GM12865 (cell line): ENCODE measurements at regions not wholly inside any gene's neighbourhood (a gene's known extent, or its start where the extent isn't known, plus 50 kb on each side); places are given as distances from the start of the nearest gene placed in this dataset.

Experiments
- DNase-seq: peaks from one replicate; pipeline ENCODE4 v3.0.0; 2010; ENCODE audit warnings: low read depth
- H3K4me3 ChIP-seq: 2 replicates; pipeline ENCODE4 v1.5.1; 2011; ENCODE audit warnings: mild to moderate bottlenecking, low read depth, low read length, control low read depth
- CTCF ChIP-seq: IDR thresholded peaks from 2 replicates; pipeline ENCODE4 v1.5.1; 2011; ENCODE audit warnings: low read length, control low read depth, low read depth, inconsistent platforms; ENCODE audit not compliant: insufficient read depth; ENCODE audit errors: missing control alignments

- no peak for TF ChIP-seq CTCF
- H3K4me3 ChIP-seq, result no peak overlapping the region
- DNase-seq, result no peak
Observed at GRCh38 chr5:111645303-111645838, 111.6 kb downstream of the NREP start.

GRCh38 chr5:111643499-111643898, 113.5 kb downstream of the NREP start:
- no peak for DNase-seq
- no peak overlapping the region for H3K4me3 ChIP-seq
- no peak for TF ChIP-seq CTCF

- H3K4me3 ChIP-seq, result no peak overlapping the region
- DNase-seq, result no peak
- TF ChIP-seq CTCF, result no peak
Observed at GRCh38 chr5:111641533-111642233, 115.3 kb downstream of the NREP start.

GRCh38 chr5:111639912-111640311, 117.1 kb downstream of the NREP start:
- no peak overlapping the region for H3K4me3 ChIP-seq
- no peak for TF ChIP-seq CTCF
- no peak for DNase-seq

GRCh38 chr5:111636736-111637135, 120.3 kb downstream of the NREP start:
- DNase-seq, result no peak
- no peak overlapping the region for H3K4me3 ChIP-seq
- no peak for TF ChIP-seq CTCF

- no peak overlapping the region for H3K4me3 ChIP-seq
- DNase-seq, result no peak
Observed at GRCh38 chr5:111635916-111636570, 121.0 kb downstream of the NREP start.

More at GRCh38 chr5:111635916-111636570, 121.0 kb downstream of the NREP start:
- no peak for TF ChIP-seq CTCF
